ENCODE measurements at regions not wholly inside any gene's neighbourhood (a gene's known extent, or its start where the extent isn't known, plus 50 kb on each side); places are given as distances from the start of the nearest gene placed in this dataset.

- no peak for DNase-seq (ENCODE audit: low read depth in 2 of 2)
These were observed 263.0 kb downstream of the PAX1 start for GRCh38 chr20:21968486-21968885.

- no peak for DNase-seq (ENCODE audit: low read depth in 2 of 2)
These were observed 262.0 kb downstream of the PAX1 start for GRCh38 chr20:21967481-21967880.

GRCh38 chr20:21956591-21956990 is 251.1 kb downstream of the PAX1 start:
- no peak for DNase-seq (ENCODE audit: low read depth in 2 of 2)

- DNase-seq (ENCODE audit: low read depth in 2 of 2): no peak
These were observed 241.9 kb downstream of the PAX1 start for GRCh38 chr20:21947406-21947805.

GRCh38 chr20:21944227-21944626 is 238.8 kb downstream of the PAX1 start:
- DNase-seq (ENCODE audit: low read depth in 2 of 2): no peak

GRCh38 chr20:21941941-21942805 is 236.7 kb downstream of the PAX1 start:
- DNase-seq (ENCODE audit: low read depth in 2 of 2): no peak

GRCh38 chr20:21936720-21937380 is 231.4 kb downstream of the PAX1 start:
- peak; percentile 7 to 24 for DNase-seq (ENCODE audit: low read depth in 2 of 2)

GRCh38 chr20:21936261-21936660 is 230.8 kb downstream of the PAX1 start:
- DNase-seq (ENCODE audit: low read depth in 2 of 2): no peak

- DNase-seq (ENCODE audit: low read depth in 2 of 2): no peak
These were observed 228.1 kb downstream of the PAX1 start for GRCh38 chr20:21933526-21933925.

- no peak for DNase-seq (ENCODE audit: low read depth in 2 of 2)
These were observed 215.8 kb downstream of the PAX1 start for GRCh38 chr20:21921251-21921650.

- DNase-seq (ENCODE audit: low read depth in 2 of 2): no peak
These were observed 214.7 kb downstream of the PAX1 start for GRCh38 chr20:21920211-21920610.

- DNase-seq (ENCODE audit: low read depth in 2 of 2): no peak
These were observed 212.9 kb downstream of the PAX1 start for GRCh38 chr20:21918398-21918797.

GRCh38 chr20:21902391-21902790 is 196.9 kb downstream of the PAX1 start:
- no peak for DNase-seq (ENCODE audit: low read depth in 2 of 2)

GRCh38 chr20:21901470-21902275 is 196.2 kb downstream of the PAX1 start:
- no peak for DNase-seq (ENCODE audit: low read depth in 2 of 2)

- DNase-seq (ENCODE audit: low read depth in 2 of 2): no peak
These were observed 195.0 kb downstream of the PAX1 start for GRCh38 chr20:21900431-21900830.

- no peak for DNase-seq (ENCODE audit: low read depth in 2 of 2)
These were observed 169.5 kb downstream of the PAX1 start for GRCh38 chr20:21874921-21875320.

- DNase-seq (ENCODE audit: low read depth in 2 of 2): no peak
These were observed 168.7 kb downstream of the PAX1 start for GRCh38 chr20:21874127-21874526.

GRCh38 chr20:21873291-21873690 is 167.8 kb downstream of the PAX1 start:
- DNase-seq (ENCODE audit: low read depth in 2 of 2): no peak

GRCh38 chr20:21867811-21868210 is 162.3 kb downstream of the PAX1 start:
- DNase-seq (ENCODE audit: low read depth in 2 of 2): no peak

- no peak for DNase-seq (ENCODE audit: low read depth in 2 of 2)
These were observed 161.9 kb downstream of the PAX1 start for GRCh38 chr20:21867353-21867752.

GRCh38 chr20:21862956-21863355 is 157.5 kb downstream of the PAX1 start:
- DNase-seq (ENCODE audit: low read depth in 2 of 2): no peak

GRCh38 chr20:21862259-21862946 is 156.9 kb downstream of the PAX1 start:
- no peak for DNase-seq (ENCODE audit: low read depth in 2 of 2)

Measured in fibroblast of skin of left quadriceps (primary cell).